ENCODE measurements at regions not wholly inside any gene's neighbourhood (a gene's known extent, or its start where the extent isn't known, plus 50 kb on each side); places are given as distances from the start of the nearest gene placed in this dataset.

- TF ChIP-seq GATA3 (IDR thresholded peaks at IDR 0.05; ENCODE audit: borderline replicate concordance) (no peak), FOSL2 (IDR thresholded peaks at IDR 0.05) (no peak), FOSL2 (CRISPR knock-in tag; IDR thresholded peaks at IDR 0.05) (no peak), CTCF (IDR thresholded peaks at IDR 0.05) (no peak), USF2 (IDR thresholded peaks at IDR 0.05) (no peak), PHF8 (IDR thresholded peaks at IDR 0.05; ENCODE audit: borderline replicate concordance, low read depth) (no peak), RCOR1 (IDR thresholded peaks at IDR 0.05; ENCODE audit: low read depth, low read length) (no peak)
Observed at GRCh38 chr5:10173716-10174115, 76.0 kb downstream of the ATPSCKMT start.
